ENCODE measurements at regions not wholly inside any gene's neighbourhood (a gene's known extent, or its start where the extent isn't known, plus 50 kb on each side); places are given as distances from the start of the nearest gene placed in this dataset.

DNA sequence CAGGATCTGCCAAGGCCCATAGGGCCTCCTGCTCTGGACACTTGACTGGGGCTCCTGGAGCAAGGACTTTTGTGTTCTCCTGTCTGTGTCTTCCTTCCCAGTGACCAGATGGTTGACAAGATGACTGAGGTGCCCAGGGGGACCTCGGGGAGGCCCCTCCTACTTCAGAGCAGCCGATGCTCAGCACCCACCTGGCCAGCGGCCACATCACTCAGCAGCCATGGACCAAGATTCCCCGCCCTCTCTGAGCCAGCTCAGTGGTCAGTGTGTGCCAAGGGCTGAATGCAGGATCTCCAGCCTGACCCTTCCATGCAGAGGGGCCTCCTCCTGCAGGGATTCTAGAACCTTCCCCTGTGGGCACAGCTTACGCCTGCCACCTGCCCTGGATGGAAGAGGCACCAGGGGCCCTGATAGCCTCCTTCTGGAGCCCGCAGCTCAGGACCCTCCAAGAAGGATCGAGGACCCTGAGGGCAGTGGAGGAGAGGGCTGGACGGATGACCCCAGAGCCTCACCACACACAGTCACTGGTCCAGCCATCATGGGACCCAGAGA, 87.4 kb upstream of the GPC1 start (continued):
- TF ChIP-seq CTCF (IDR thresholded peaks at IDR 0.05) (no peak), MEF2A (IDR thresholded peaks at IDR 0.05; ENCODE audit: borderline replicate concordance, low read depth) (no peak), TEAD4 (IDR thresholded peaks at IDR 0.05; ENCODE audit: borderline replicate concordance, insufficient read depth) (no peak), MAX (IDR thresholded peaks at IDR 0.05; ENCODE audit: low read depth) (no peak)

GRCh38 chr2:240348522-240348921, 86.9 kb upstream of the GPC1 start:
- Histone ChIP-seq H3K79me2 (ENCODE audit: insufficient read depth) (no peaks in the 10 kb centered on the region), H3K9ac (no peak overlapping the region), H3K36me3 (replicated peaks in 1 of 2; ENCODE audit: control insufficient read depth in 1 of 2, insufficient read depth in 2 of 2, low read length in 1 of 2) (no peaks in the 10 kb centered on the region), H3K9me3 (no peaks in the 10 kb centered on the region), H4K20me1 (ENCODE audit: insufficient read depth) (no peaks in the 10 kb centered on the region), H3K9me2 (no peaks in the 10 kb centered on the region), H3K27me3 (ENCODE audit: insufficient read depth) (no peaks in the 10 kb centered on the region), H3F3A (replicated peaks; ENCODE audit: insufficient read depth) (no peaks in the 10 kb centered on the region), H3K4me1 (ENCODE audit: control insufficient read depth in 1 of 2, insufficient read depth in 2 of 2, low read depth in 1 of 2, low read length in 1 of 2) (peaks cover 0 to 38% of the 10 kb centered on the region in 2 experiments; a peak in 2 of 4 replicates), H3K27ac (ENCODE audit: low read depth in 2 of 2, low read length in 1 of 2) (no peak overlapping the region), H3K4me2 (no peak overlapping the region), H2AFZ (ENCODE audit: low read depth) (no peak overlapping the region), H3K4me3 (ENCODE audit: low read depth in 2 of 2, low read length in 1 of 2) (no peak overlapping the region)
- WGBS (ENCODE audit: low lambda C conversion rate) = 49% methylated on average over 5 of the region's 8 CpGs
- CTCF ChIA-PET = no interaction called here
- TF ChIP-seq MXI1 (IDR thresholded peaks at IDR 0.05; ENCODE audit: low read depth, low read length) = no peak
- TF ChIP-seq SIN3A (IDR thresholded peaks at IDR 0.05; ENCODE audit: borderline replicate concordance, low read depth, low read length) = no peak
- TF ChIP-seq EP300 (IDR thresholded peaks at IDR 0.05; ENCODE audit: borderline replicate concordance in 1 of 2, low read depth in 1 of 2, low read length in 1 of 2) = no peak
- TF ChIP-seq YY1 (IDR thresholded peaks at IDR 0.05; ENCODE audit: low read depth) = no peak
- no peak for TF ChIP-seq FOXJ3 (CRISPR knock-in tag; IDR thresholded peaks at IDR 0.05)
- no peak for TF ChIP-seq CTCF (IDR thresholded peaks at IDR 0.05)
- DNase-seq = no peak
- POLR2A ChIA-PET = no interaction called here

Measured in SK-N-SH (cell line).